Mammary epithelial cell (primary cell): ENCODE measurements at regions not wholly inside any gene's neighbourhood (a gene's known extent, or its start where the extent isn't known, plus 50 kb on each side); places are given as distances from the start of the nearest gene placed in this dataset.

Experiments used
- CTCF ChIP-seq, 2 donors: IDR thresholded peaks in 1 of 2; conservative IDR thresholded peaks in 1 of 2; 2 replicates each; pipeline ENCODE4 v1.5.1; 2011 to 2012; ENCODE audit warnings: inconsistent platforms in 2 of 2, low read length in 2 of 2, mild to moderate bottlenecking in 2 of 2, control low read depth in 1 of 2, low read depth in 1 of 2; ENCODE audit not compliant: insufficient read depth in 1 of 2; ENCODE audit errors: extremely low read depth in 1 of 2
- EZH2 ChIP-seq: IDR thresholded peaks from 2 replicates; pipeline ENCODE4 v1.6.1; 2012; ENCODE audit warnings: low read length, inconsistent platforms, borderline replicate concordance

GRCh38 chr2:9779596-9780264 lies 63.5 kb upstream of the TAF1B start:
- TF ChIP-seq EZH2: no peak
- TF ChIP-seq CTCF (conservative IDR thresholded peaks at IDR 0.05 in 1 of 2, IDR thresholded peaks at IDR 0.05 in 1 of 2; ENCODE audit: extremely low read depth in 1 of 2, insufficient read depth in 1 of 2, low read depth in 1 of 2, low read length in 2 of 2): no peak
